A549 (cell line): ENCODE measurements at regions not wholly inside any gene's neighbourhood (a gene's known extent, or its start where the extent isn't known, plus 50 kb on each side); places are given as distances from the start of the nearest gene placed in this dataset.

Experiments used
- ATAC-seq, 2 experiments: fragments of 200-7000 bp in 1 of 2; fragments of >200 bp in 1 of 2; cut with Nextera tagmentation in 1 of 2; cut with Tn5 transposase in 1 of 2; 3 replicates each; pipeline versions ENCODE4 v1.8.0 to v1.9.1; 2018 to 2020; ENCODE audit warnings: mild to moderate bottlenecking in 1 of 2, moderate library complexity in 1 of 2
- CTCF ChIA-PET: fragments of 300-600 bp; sonication (Branson Sonifier 250); formaldehyde crosslinking; extraction: SDS; loops from one replicate; lab custom pipeline; 2021; ENCODE audit warnings: antibody characterized with exemption, inconsistent platforms; lab: Yijun Ruan, JAX
- POLR2A ChIA-PET: fragments of 350-600 bp; formaldehyde crosslinking; extraction: SDS; loops from one replicate; lab custom pipeline; 2021; ENCODE audit warnings: antibody characterized with exemption, inconsistent platforms; lab: Yijun Ruan, JAX
- DNase-seq, 2 experiments: peaks; one replicate each; pipeline versions ENCODE4 v3.0.0 to v3.0.0-alpha.2; 2011 to 2016; ENCODE audit warnings: low read depth in 1 of 2, low spot score in 1 of 2
- FAIRE-seq: peaks from 2 replicates; lab custom pipeline; 2011; peaks lifted over from hg19 to GRCh38; lab: Jason Lieb, UNC
- H3K27ac ChIP-seq, 2 experiments: fragments of >200 bp; sonication (Bioruptor Twin); formaldehyde crosslinking; 3 replicates each; pipeline ENCODE4 v1.5.1; 2016 to 2017
- H3K4me1 ChIP-seq: fragments of >200 bp; sonication (Bioruptor Twin); formaldehyde crosslinking; 3 replicates; pipeline ENCODE4 v1.6.1; 2016
- H3K4me2 ChIP-seq: fragments of >200 bp; sonication (Bioruptor Twin); formaldehyde crosslinking; 3 replicates; pipeline ENCODE4 v1.6.1; 2016
- H3K4me3 ChIP-seq: fragments of >200 bp; sonication (Bioruptor Twin); formaldehyde crosslinking; 3 replicates; pipeline ENCODE4 v1.5.1; 2016
- H3K9me3 ChIP-seq: fragments of >200 bp; sonication (Bioruptor Twin); formaldehyde crosslinking; 3 replicates; pipeline ENCODE4 v1.6.1; 2016
- CBX8 ChIP-seq: fragments of 200-600 bp; sonication (generic); IDR thresholded peaks from 2 replicates; pipeline ENCODE4 v1.6.1; 2016
- CEBPB ChIP-seq, 2 experiments: fragments of >200 bp in 1 of 2; sonication (Bioruptor Twin) in 1 of 2; formaldehyde crosslinking in 1 of 2; IDR thresholded peaks; 2 replicates each; pipeline ENCODE4 v1.6.1; 2012 to 2016
- CHD2 ChIP-seq: fragments of 150-350 bp; IDR thresholded peaks from 2 replicates; pipeline ENCODE4 v1.6.1; 2014; ENCODE audit warnings: low read length; ENCODE audit not compliant: partially characterized antibody
- CTCF ChIP-seq: fragments of >200 bp; sonication (Bioruptor Twin); formaldehyde crosslinking; IDR thresholded peaks from 3 replicates; pipeline ENCODE4 v1.5.1; 2016
- EHMT2 ChIP-seq: fragments of 200-600 bp; sonication (generic); IDR thresholded peaks from 2 replicates; pipeline ENCODE4 v1.6.1; 2016; ENCODE audit warnings: antibody characterized with exemption, low read depth, mild to moderate bottlenecking, moderate library complexity
- ELK1 ChIP-seq: fragments of 150-350 bp; IDR thresholded peaks from 2 replicates; pipeline ENCODE4 v1.6.1; 2014; ENCODE audit warnings: low read depth, mild to moderate bottlenecking, low read length
- ESRRA ChIP-seq: fragments of 150-350 bp; IDR thresholded peaks from 2 replicates; pipeline ENCODE4 v1.6.1; 2014; ENCODE audit warnings: mild to moderate bottlenecking, low read length, borderline replicate concordance
- FOSB ChIP-seq: fragments of 250-450 bp; sonication (Bioruptor Pico); IDR thresholded peaks from 2 replicates; pipeline ENCODE4 v1.5.0; 2020; ENCODE audit warnings: mild to moderate bottlenecking, moderate library complexity
- FOXS1 ChIP-seq: fragments of 250-450 bp; sonication (Bioruptor Pico); IDR thresholded peaks from 2 replicates; pipeline ENCODE4 v1.5.0; 2020; ENCODE audit warnings: mild to moderate bottlenecking, moderate library complexity
- HDAC2 ChIP-seq: fragments of 200-600 bp; sonication (generic); IDR thresholded peaks from 2 replicates; pipeline ENCODE4 v1.6.1; 2016
- HES2 ChIP-seq: fragments of >200 bp; sonication (Bioruptor Twin); formaldehyde crosslinking; IDR thresholded peaks from 2 replicates; pipeline ENCODE4 v1.6.1; 2016
- HOXA7 ChIP-seq: fragments of 250-450 bp; sonication (Bioruptor Pico); IDR thresholded peaks from 2 replicates; pipeline ENCODE4 v1.5.0; 2020; ENCODE audit warnings: mild to moderate bottlenecking, moderate library complexity
- HOXB13 ChIP-seq: fragments of 250-450 bp; sonication (Bioruptor Pico); IDR thresholded peaks from 2 replicates; pipeline ENCODE4 v1.5.0; 2020; ENCODE audit warnings: low read depth, mild to moderate bottlenecking, moderate library complexity
- HOXB5 ChIP-seq: fragments of 250-450 bp; sonication (Bioruptor Pico); IDR thresholded peaks from 2 replicates; pipeline ENCODE4 v1.5.0; 2020; ENCODE audit warnings: mild to moderate bottlenecking, moderate library complexity
- JUN ChIP-seq, 2 experiments: fragments of >200 bp; sonication (Bioruptor Twin); formaldehyde crosslinking; IDR thresholded peaks; 2 replicates in 1 of 2; 3 replicates in 1 of 2; pipeline ENCODE4 v1.6.1; 2016 to 2017
- KDM1A ChIP-seq: fragments of 200-600 bp; sonication (generic); IDR thresholded peaks from 2 replicates; pipeline ENCODE4 v1.6.1; 2016; ENCODE audit warnings: low read depth, mild to moderate bottlenecking
- KDM5A ChIP-seq: fragments of 200-600 bp; sonication (generic); IDR thresholded peaks from 2 replicates; pipeline ENCODE4 v1.6.1; 2016; ENCODE audit warnings: antibody characterized with exemption, mild to moderate bottlenecking
- MAX ChIP-seq: IDR thresholded peaks from 2 replicates; pipeline ENCODE4 v1.6.1; 2012
- MYC ChIP-seq: IDR thresholded peaks from 2 replicates; pipeline ENCODE4 v1.6.1; 2012; ENCODE audit warnings: mild to moderate bottlenecking, inconsistent platforms, low read length, improper control_type of control experiment, borderline replicate concordance
- NPAS2 ChIP-seq: fragments of 250-450 bp; sonication (Bioruptor Pico); IDR thresholded peaks from 2 replicates; pipeline ENCODE4 v1.8.0; 2022; ENCODE audit warnings: mild to moderate bottlenecking, moderate library complexity, borderline replicate concordance
- NR3C1 ChIP-seq: fragments of >200 bp; sonication (Bioruptor Twin); formaldehyde crosslinking; IDR thresholded peaks from 3 replicates; pipeline ENCODE4 v1.6.1; 2017
- PHF8 ChIP-seq: fragments of 200-600 bp; sonication (generic); IDR thresholded peaks from 2 replicates; pipeline ENCODE4 v1.6.1; 2016; ENCODE audit warnings: low read depth, mild to moderate bottlenecking, antibody characterized with exemption, moderate library complexity, borderline replicate concordance
- RARB ChIP-seq: fragments of 250-450 bp; sonication (Bioruptor Pico); IDR thresholded peaks from 2 replicates; pipeline ENCODE4 v1.8.0; 2021; ENCODE audit warnings: mild to moderate bottlenecking, moderate library complexity
- RCOR1 ChIP-seq: fragments of 150-350 bp; IDR thresholded peaks from 2 replicates; pipeline ENCODE4 v1.6.1; 2014; ENCODE audit warnings: antibody characterized with exemption, low read length, low read depth
- RNF2 ChIP-seq: fragments of 200-600 bp; sonication (generic); IDR thresholded peaks from 2 replicates; pipeline ENCODE4 v1.6.1; 2016; ENCODE audit warnings: low read depth, mild to moderate bottlenecking, antibody characterized with exemption, moderate library complexity, borderline replicate concordance
- TFCP2L1 ChIP-seq: fragments of 250-450 bp; sonication (Bioruptor Pico); IDR thresholded peaks from 2 replicates; pipeline ENCODE4 v1.5.0; 2021; ENCODE audit warnings: mild to moderate bottlenecking
- TP53 ChIP-seq: fragments of 250-450 bp; sonication (Bioruptor Pico); IDR thresholded peaks from 2 replicates; pipeline ENCODE4 v1.5.0; 2021; ENCODE audit warnings: mild to moderate bottlenecking, moderate library complexity
- ZFP36 ChIP-seq: fragments of 450-650 bp; IDR thresholded peaks from 2 replicates; pipeline ENCODE4 v1.6.1; 2014; ENCODE audit warnings: borderline replicate concordance; ENCODE audit not compliant: partially characterized antibody
- ZSCAN20 ChIP-seq: fragments of 250-450 bp; sonication (Bioruptor Pico); IDR thresholded peaks from 2 replicates; pipeline ENCODE4 v1.8.0; 2022; ENCODE audit warnings: mild to moderate bottlenecking, moderate library complexity
- WGBS: methylation state at CpG from one replicate; pipeline ENCODE4 v1.1.6; 2017; ENCODE audit errors: missing lambda C conversion rate; 5-methylcytosine and 5-hydroxymethylcytosine counted together

- DNase-seq: no peak
- no peak for TF ChIP-seq HOXA7
- no peak for TF ChIP-seq KDM5A
- TF ChIP-seq EHMT2: no peak
- no peak for TF ChIP-seq PHF8
- no peak for TF ChIP-seq CTCF
- TF ChIP-seq NR3C1: no peak
- no peak for TF ChIP-seq MYC
- no peak for TF ChIP-seq RARB (CRISPR knock-in tag)
- no peak for TF ChIP-seq RNF2
- Histone ChIP-seq H3K4me2 (no peak overlapping the region), H3K4me3 (no peak overlapping the region), H3K9me3 (no peaks in the 10 kb centered on the region), H3K4me1 (no peaks in the 10 kb centered on the region), H3K27ac (no peak overlapping the region)
- ChIA-PET CTCF (no interaction called here), POLR2A (no interaction called here)
- FAIRE-seq: no peak
- ATAC-seq: no peak
- WGBS: 1% methylated on average over 5 of the region's 5 CpGs
These were observed 160.8 kb upstream of the VCX3A start for GRCh38 chrX:6695717-6696116.

GRCh38 chrX:6694977-6695376 lies 160.1 kb upstream of the VCX3A start:
- no peak for TF ChIP-seq CBX8
- no peak for TF ChIP-seq HES2
- TF ChIP-seq TP53 (CRISPR knock-in tag): no peak
- TF ChIP-seq NPAS2 (CRISPR knock-in tag): no peak
- TF ChIP-seq HOXB5 (CRISPR knock-in tag): no peak
- no peak for TF ChIP-seq HOXB13 (CRISPR knock-in tag)
- TF ChIP-seq RCOR1: no peak
- no peak for TF ChIP-seq ZFP36
- TF ChIP-seq FOXS1 (CRISPR knock-in tag): no peak
- no peak for TF ChIP-seq MAX
- no peaks in the 10 kb centered on the region for H3K4me1 ChIP-seq
- FAIRE-seq (no peak), DNase-seq (no peak), ATAC-seq (no peak)
- CTCF ChIA-PET: no interaction called here
- 3% methylated on average over 4 of the region's 4 CpGs for WGBS
- H3K27ac ChIP-seq: no peak overlapping the region
- no peak overlapping the region for H3K4me2 ChIP-seq
- H3K9me3 ChIP-seq: no peaks in the 10 kb centered on the region
- H3K4me3 ChIP-seq: no peak overlapping the region
- POLR2A ChIA-PET: no interaction called here

- DNase-seq: no peak
These were observed 159.3 kb upstream of the VCX3A start for GRCh38 chrX:6694221-6694620.

GRCh38 chrX:6693051-6693450 lies 158.1 kb upstream of the VCX3A start:
- TF ChIP-seq FOXS1 (CRISPR knock-in tag) (no peak), JUN (IDR thresholded peaks at IDR 0.05) (no peak), ZSCAN20 (CRISPR knock-in tag) (no peak), CEBPB (IDR thresholded peaks at IDR 0.05) (no peak), RNF2 (no peak), HDAC2 (no peak), PHF8 (no peak), EHMT2 (no peak), ELK1 (no peak), HES2 (no peak), TFCP2L1 (CRISPR knock-in tag) (no peak), ESRRA (no peak), KDM1A (no peak)
- TF ChIP-seq, all 56 proteins: peak for 0
- no peaks in the 10 kb centered on the region for H3K9me3 ChIP-seq
- no peak for FAIRE-seq
- H3K27ac ChIP-seq: no peak overlapping the region
- ChIA-PET POLR2A (no interaction called here), CTCF (no interaction called here)
- H3K4me1 ChIP-seq: no peaks in the 10 kb centered on the region
- no peak overlapping the region for H3K4me2 ChIP-seq
- no peak for ATAC-seq
- no peak for DNase-seq
- 21% methylated on average over 6 of the region's 6 CpGs for WGBS
- H3K4me3 ChIP-seq: no peak overlapping the region

More at GRCh38 chrX:6694221-6694620, 159.3 kb upstream of the VCX3A start:
- TF ChIP-seq FOSB (no peak), ZFP36 (no peak), CHD2 (no peak)
- WGBS: 1% methylated on average over 4 of the region's 4 CpGs
- CTCF ChIA-PET: interaction anchor here (0.6 kb wide), 1 partner anchor 172 kb away, joined by 4 read pairs; no protein-coding TSS in a partner anchor
- POLR2A ChIA-PET: no interaction called here
- Histone ChIP-seq H3K4me3 (no peak overlapping the region), H3K4me2 (no peak overlapping the region), H3K4me1 (no peaks in the 10 kb centered on the region), H3K27ac (no peak overlapping the region), H3K9me3 (no peaks in the 10 kb centered on the region)
- FAIRE-seq: no peak
- no peak for ATAC-seq
